ENCODE measurements at regions not wholly inside any gene's neighbourhood (a gene's known extent, or its start where the extent isn't known, plus 50 kb on each side); places are given as distances from the start of the nearest gene placed in this dataset.

GRCh38 chr12:61367281-61367785 is 892.9 kb upstream of the USP15 start:
- Histone ChIP-seq H3K79me2 (replicated peaks; ENCODE audit: insufficient read depth, low read length) (no peaks in the 10 kb centered on the region), H3K36me3 (ENCODE audit: insufficient read depth, low read length) (no peaks in the 10 kb centered on the region), H3K27ac (ENCODE audit: low read length) (no peak overlapping the region), H2AFZ (ENCODE audit: low read depth, low read length) (no peak overlapping the region), H3K27me3 (ENCODE audit: insufficient read depth, low read depth, low read length) (no peaks in the 10 kb centered on the region), H3F3A (ENCODE audit: insufficient read depth, low read length, poor library complexity, severe bottlenecking) (no peaks in the 10 kb centered on the region), H3K9me3 (ENCODE audit: low read length) (no peaks in the 10 kb centered on the region), H3K9me2 (ENCODE audit: insufficient read depth, low read length) (no peaks in the 10 kb centered on the region), H4K20me1 (ENCODE audit: insufficient read depth) (no peaks in the 10 kb centered on the region), H3K9ac (ENCODE audit: low read length) (no peak overlapping the region), H3K4me3 (ENCODE audit: low read length) (no peak overlapping the region), H3K4me2 (ENCODE audit: low read length) (no peak overlapping the region)
- TF ChIP-seq EP300 (conservative IDR thresholded peaks at IDR 0.05; ENCODE audit: poor library complexity, severe bottlenecking) (no peak), EZH2 (IDR thresholded peaks at IDR 0.05; ENCODE audit: borderline replicate concordance, insufficient read depth, low read length, poor library complexity, severe bottlenecking) (no peak), POLR2AphosphoS5 (IDR thresholded peaks at IDR 0.05) (no peak), MXI1 (conservative IDR thresholded peaks at IDR 0.05; ENCODE audit: poor library complexity, severe bottlenecking) (no peak), REST (IDR thresholded peaks at IDR 0.05; ENCODE audit: borderline replicate concordance) (no peak), SMC3 (conservative IDR thresholded peaks at IDR 0.05; ENCODE audit: poor library complexity) (no peak), TAF1 (IDR thresholded peaks at IDR 0.05; ENCODE audit: low read depth) (no peak), RAD21 (conservative IDR thresholded peaks at IDR 0.05) (no peak)
- TF ChIP-seq, protein P1, sequence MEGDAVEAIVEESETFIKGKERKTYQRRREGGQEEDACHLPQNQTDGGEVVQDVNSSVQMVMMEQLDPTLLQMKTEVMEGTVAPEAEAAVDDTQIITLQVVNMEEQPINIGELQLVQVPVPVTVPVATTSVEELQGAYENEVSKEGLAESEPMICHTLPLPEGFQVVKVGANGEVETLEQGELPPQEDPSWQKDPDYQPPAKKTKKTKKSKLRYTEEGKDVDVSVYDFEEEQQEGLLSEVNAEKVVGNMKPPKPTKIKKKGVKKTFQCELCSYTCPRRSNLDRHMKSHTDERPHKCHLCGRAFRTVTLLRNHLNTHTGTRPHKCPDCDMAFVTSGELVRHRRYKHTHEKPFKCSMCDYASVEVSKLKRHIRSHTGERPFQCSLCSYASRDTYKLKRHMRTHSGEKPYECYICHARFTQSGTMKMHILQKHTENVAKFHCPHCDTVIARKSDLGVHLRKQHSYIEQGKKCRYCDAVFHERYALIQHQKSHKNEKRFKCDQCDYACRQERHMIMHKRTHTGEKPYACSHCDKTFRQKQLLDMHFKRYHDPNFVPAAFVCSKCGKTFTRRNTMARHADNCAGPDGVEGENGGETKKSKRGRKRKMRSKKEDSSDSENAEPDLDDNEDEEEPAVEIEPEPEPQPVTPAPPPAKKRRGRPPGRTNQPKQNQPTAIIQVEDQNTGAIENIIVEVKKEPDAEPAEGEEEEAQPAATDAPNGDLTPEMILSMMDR (IDR thresholded peaks at IDR 0.05; ENCODE audit: poor library complexity, severe bottlenecking) = no peak

- H3K4me2 ChIP-seq (ENCODE audit: low read length) = no peak overlapping the region
- TF ChIP-seq POLR2AphosphoS5 (IDR thresholded peaks at IDR 0.05) (no peak), SMC3 (conservative IDR thresholded peaks at IDR 0.05; ENCODE audit: poor library complexity) (no peak), EP300 (conservative IDR thresholded peaks at IDR 0.05; ENCODE audit: poor library complexity, severe bottlenecking) (no peak), RAD21 (conservative IDR thresholded peaks at IDR 0.05) (no peak)
- no peaks in the 10 kb centered on the region for H3K36me3 ChIP-seq (ENCODE audit: insufficient read depth, low read length)
- H4K20me1 ChIP-seq (ENCODE audit: insufficient read depth) = no peaks in the 10 kb centered on the region
- no peaks in the 10 kb centered on the region for H3F3A ChIP-seq (ENCODE audit: insufficient read depth, low read length, poor library complexity, severe bottlenecking)
- no peaks in the 10 kb centered on the region for H3K9me2 ChIP-seq (ENCODE audit: insufficient read depth, low read length)
- H2AFZ ChIP-seq (ENCODE audit: low read depth, low read length) = no peak overlapping the region
- H3K9me3 ChIP-seq (ENCODE audit: low read length) = no peaks in the 10 kb centered on the region
- no peaks in the 10 kb centered on the region for H3K79me2 ChIP-seq (replicated peaks; ENCODE audit: insufficient read depth, low read length)
- no peak overlapping the region for H3K9ac ChIP-seq (ENCODE audit: low read length)
- no peak overlapping the region for H3K4me3 ChIP-seq (ENCODE audit: low read length)
- no peaks in the 10 kb centered on the region for H3K27me3 ChIP-seq (ENCODE audit: insufficient read depth, low read depth, low read length)
- H3K27ac ChIP-seq (ENCODE audit: low read length) = no peak overlapping the region
Measured at GRCh38 chr12:61369241-61369910, 890.8 kb upstream of the USP15 start.

Data from neural cell (in vitro differentiated cells).